ENCODE measurements at regions not wholly inside any gene's neighbourhood (a gene's known extent, or its start where the extent isn't known, plus 50 kb on each side); places are given as distances from the start of the nearest gene placed in this dataset.

GRCh38 chr11:114964676-114965214 lies 286.4 kb downstream of the NXPE2 start:
- Histone ChIP-seq H3K36me3 (ENCODE audit: insufficient read depth, low read length) (no peaks in the 10 kb centered on the region), H3K4me1 (ENCODE audit: insufficient read depth, low read length) (no peaks in the 10 kb centered on the region), H3K4me3 (ENCODE audit: insufficient read depth, low read depth, low read length) (no peak overlapping the region), H3K4me2 (ENCODE audit: low read length) (no peak overlapping the region), H3K79me2 (ENCODE audit: insufficient read depth, low read length) (no peaks in the 10 kb centered on the region), H2AFZ (ENCODE audit: low read depth, low read length) (no peak overlapping the region), H4K20me1 (ENCODE audit: insufficient read depth, low read length) (no peaks in the 10 kb centered on the region), H3K9me3 (ENCODE audit: insufficient read depth, low read depth, low read length) (no peaks in the 10 kb centered on the region), H3K9ac (ENCODE audit: low read length) (no peak overlapping the region), H3K27ac (ENCODE audit: low read depth, low read length) (no peak overlapping the region), H3K27me3 (ENCODE audit: insufficient read depth, low read length) (no peaks in the 10 kb centered on the region)
- no peak for TF ChIP-seq CTCF (IDR thresholded peaks at IDR 0.05; ENCODE audit: insufficient read depth, low read depth, low read length)
- TF ChIP-seq EZH2 (IDR thresholded peaks at IDR 0.05; ENCODE audit: insufficient read depth, low read length): no peak
- FAIRE-seq (no peak), DNase-seq (ENCODE audit: low read depth) (no peak)
- H3K36me3 Mint-ChIP-seq (ENCODE audit: low read depth, unreplicated experiment): no peaks in the 10 kb centered on the region
- no peaks in the 10 kb centered on the region for H3K4me1 Mint-ChIP-seq (ENCODE audit: low read depth, unreplicated experiment)
- H3K9me3 Mint-ChIP-seq (ENCODE audit: unreplicated experiment): no peaks in the 10 kb centered on the region
- H3K27me3 Mint-ChIP-seq (ENCODE audit: low read depth, unreplicated experiment): peaks cover 19% of the 10 kb centered on the region
- H3K4me3 Mint-ChIP-seq (ENCODE audit: unreplicated experiment): no peak overlapping the region
- no peak overlapping the region for H3K27ac Mint-ChIP-seq (ENCODE audit: unreplicated experiment)

- no peaks in the 10 kb centered on the region for H3K9me3 Mint-ChIP-seq (ENCODE audit: unreplicated experiment)
- no peaks in the 10 kb centered on the region for H3K36me3 ChIP-seq (ENCODE audit: insufficient read depth, low read length)
- H3K9me3 ChIP-seq (ENCODE audit: insufficient read depth, low read depth, low read length): no peaks in the 10 kb centered on the region
- H3K4me3 Mint-ChIP-seq (ENCODE audit: unreplicated experiment): no peak overlapping the region
- no peaks in the 10 kb centered on the region for H3K4me1 Mint-ChIP-seq (ENCODE audit: low read depth, unreplicated experiment)
- no peak overlapping the region for H2AFZ ChIP-seq (ENCODE audit: low read depth, low read length)
- H3K4me3 ChIP-seq (ENCODE audit: insufficient read depth, low read depth, low read length): no peak overlapping the region
- H3K79me2 ChIP-seq (ENCODE audit: insufficient read depth, low read length): no peaks in the 10 kb centered on the region
- no peaks in the 10 kb centered on the region for H4K20me1 ChIP-seq (ENCODE audit: insufficient read depth, low read length)
- DNase-seq (ENCODE audit: low read depth): no peak
- no peak overlapping the region for H3K9ac ChIP-seq (ENCODE audit: low read length)
- H3K27ac ChIP-seq (ENCODE audit: low read depth, low read length): no peak overlapping the region
- no peaks in the 10 kb centered on the region for H3K36me3 Mint-ChIP-seq (ENCODE audit: low read depth, unreplicated experiment)
- H3K4me2 ChIP-seq (ENCODE audit: low read length): no peak overlapping the region
- H3K27me3 Mint-ChIP-seq (ENCODE audit: low read depth, unreplicated experiment): peaks cover 2% of the 10 kb centered on the region
- no peak for TF ChIP-seq CTCF (IDR thresholded peaks at IDR 0.05; ENCODE audit: insufficient read depth, low read depth, low read length)
- no peak overlapping the region for H3K27ac Mint-ChIP-seq (ENCODE audit: unreplicated experiment)
- no peaks in the 10 kb centered on the region for H3K4me1 ChIP-seq (ENCODE audit: insufficient read depth, low read length)
- H3K27me3 ChIP-seq (ENCODE audit: insufficient read depth, low read length): no peaks in the 10 kb centered on the region
- FAIRE-seq: no peak
Observed at GRCh38 chr11:114970927-114971645, 292.8 kb downstream of the NXPE2 start.

- no peaks in the 10 kb centered on the region for H3K9me3 ChIP-seq (ENCODE audit: insufficient read depth, low read depth, low read length)
- H2AFZ ChIP-seq (ENCODE audit: low read depth, low read length): no peak overlapping the region
- no peaks in the 10 kb centered on the region for H3K4me1 ChIP-seq (ENCODE audit: insufficient read depth, low read length)
- no peak overlapping the region for H3K4me3 Mint-ChIP-seq (ENCODE audit: unreplicated experiment)
- H3K27me3 Mint-ChIP-seq (ENCODE audit: low read depth, unreplicated experiment): peaks cover 2% of the 10 kb centered on the region
- no peak overlapping the region for H3K27ac Mint-ChIP-seq (ENCODE audit: unreplicated experiment)
- no peak for FAIRE-seq
- H3K79me2 ChIP-seq (ENCODE audit: insufficient read depth, low read length): no peaks in the 10 kb centered on the region
- H3K27ac ChIP-seq (ENCODE audit: low read depth, low read length): no peak overlapping the region
- H3K9me3 Mint-ChIP-seq (ENCODE audit: unreplicated experiment): no peaks in the 10 kb centered on the region
- no peak for DNase-seq (ENCODE audit: low read depth)
- no peaks in the 10 kb centered on the region for H3K36me3 Mint-ChIP-seq (ENCODE audit: low read depth, unreplicated experiment)
- H3K4me3 ChIP-seq (ENCODE audit: insufficient read depth, low read depth, low read length): no peak overlapping the region
- H3K27me3 ChIP-seq (ENCODE audit: insufficient read depth, low read length): no peaks in the 10 kb centered on the region
- no peaks in the 10 kb centered on the region for H4K20me1 ChIP-seq (ENCODE audit: insufficient read depth, low read length)
- no peak overlapping the region for H3K4me2 ChIP-seq (ENCODE audit: low read length)
- no peak overlapping the region for H3K9ac ChIP-seq (ENCODE audit: low read length)
- no peaks in the 10 kb centered on the region for H3K4me1 Mint-ChIP-seq (ENCODE audit: low read depth, unreplicated experiment)
- TF ChIP-seq CTCF (IDR thresholded peaks at IDR 0.05; ENCODE audit: insufficient read depth, low read depth, low read length) (no peak), EZH2 (IDR thresholded peaks at IDR 0.05; ENCODE audit: insufficient read depth, low read length) (no peak)
- H3K36me3 ChIP-seq (ENCODE audit: insufficient read depth, low read length): no peaks in the 10 kb centered on the region
Observed at GRCh38 chr11:114972105-114972504, 293.8 kb downstream of the NXPE2 start.

All from astrocyte (in vitro differentiated cells and primary cell).